Fibroblast of mammary gland (primary cell): ENCODE measurements at regions not wholly inside any gene's neighbourhood (a gene's known extent, or its start where the extent isn't known, plus 50 kb on each side); places are given as distances from the start of the nearest gene placed in this dataset.

ENCODE experiments used
- DNase-seq: peaks from one replicate; pipeline ENCODE4 v3.0.0-alpha.2; 2010; ENCODE audit warnings: low read depth
- H3K4me3 ChIP-seq: 2 replicates; pipeline ENCODE4 v1.5.1; 2011; ENCODE audit warnings: low read depth, mild to moderate bottlenecking, low read length, moderate library complexity; ENCODE audit not compliant: control insufficient read depth
- CTCF ChIP-seq: conservative IDR thresholded peaks from 2 replicates; pipeline ENCODE4 v1.5.1; 2011; ENCODE audit warnings: low read depth, low read length, inconsistent platforms; ENCODE audit not compliant: control insufficient read depth, insufficient read depth

GRCh38 chr2:146826388-146826787 is 1018.4 kb upstream of the ACVR2A start:
- DNase-seq = no peak
- no peak overlapping the region for H3K4me3 ChIP-seq
- no peak for TF ChIP-seq CTCF

GRCh38 chr2:146821836-146822316 is 1023.0 kb upstream of the ACVR2A start:
- DNase-seq = peak; percentile 90
- peak; percentile 54 for TF ChIP-seq CTCF
- H3K4me3 ChIP-seq = no peak overlapping the region

- DNase-seq = peak; percentile 87
- no peak overlapping the region for H3K4me3 ChIP-seq
- TF ChIP-seq CTCF = no peak
Measured at GRCh38 chr2:146820672-146821071, 1024.2 kb upstream of the ACVR2A start.

GRCh38 chr2:146818122-146818521 is 1026.7 kb upstream of the ACVR2A start:
- DNase-seq = peak; percentile 81
- TF ChIP-seq CTCF = no peak
- H3K4me3 ChIP-seq = no peak overlapping the region

GRCh38 chr2:146817613-146818012 is 1027.2 kb upstream of the ACVR2A start:
- no peak overlapping the region for H3K4me3 ChIP-seq
- peak; percentile 20 for DNase-seq
- no peak for TF ChIP-seq CTCF

- H3K4me3 ChIP-seq = no peak overlapping the region
- no peak for DNase-seq
- TF ChIP-seq CTCF = no peak
Measured at GRCh38 chr2:146814971-146815370, 1029.9 kb upstream of the ACVR2A start.

GRCh38 chr2:146807568-146808168 is 1037.2 kb upstream of the ACVR2A start:
- H3K4me3 ChIP-seq = no peak overlapping the region
- DNase-seq = no peak
- no peak for TF ChIP-seq CTCF
